ENCODE measurements at regions not wholly inside any gene's neighbourhood (a gene's known extent, or its start where the extent isn't known, plus 50 kb on each side); places are given as distances from the start of the nearest gene placed in this dataset.

DNA sequence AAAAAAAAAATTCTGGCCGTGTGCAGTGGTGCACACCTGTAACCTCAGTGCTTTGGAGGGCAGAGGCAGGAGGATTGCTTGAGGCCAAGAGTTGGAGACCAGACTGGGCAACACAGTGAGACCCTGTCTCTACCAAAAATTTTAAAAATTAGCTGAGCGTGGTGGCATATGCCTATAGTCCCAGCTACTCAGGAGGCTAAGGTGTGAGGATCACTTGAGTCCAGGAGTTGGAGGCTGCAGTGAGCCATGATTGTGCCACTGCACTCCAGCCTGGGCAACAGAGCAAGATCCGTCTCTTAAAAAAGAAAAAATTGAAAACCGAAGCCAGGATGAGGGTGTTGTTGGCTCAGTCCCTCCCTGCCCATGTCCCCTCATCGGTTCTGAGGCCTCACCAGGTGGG lies 55.9 kb upstream of the PAX7 start:
- TF ChIP-seq GABPA (IDR thresholded peaks at IDR 0.05; ENCODE audit: borderline replicate concordance, insufficient read depth, low read length), result no peak
- TF ChIP-seq, protein P1, sequence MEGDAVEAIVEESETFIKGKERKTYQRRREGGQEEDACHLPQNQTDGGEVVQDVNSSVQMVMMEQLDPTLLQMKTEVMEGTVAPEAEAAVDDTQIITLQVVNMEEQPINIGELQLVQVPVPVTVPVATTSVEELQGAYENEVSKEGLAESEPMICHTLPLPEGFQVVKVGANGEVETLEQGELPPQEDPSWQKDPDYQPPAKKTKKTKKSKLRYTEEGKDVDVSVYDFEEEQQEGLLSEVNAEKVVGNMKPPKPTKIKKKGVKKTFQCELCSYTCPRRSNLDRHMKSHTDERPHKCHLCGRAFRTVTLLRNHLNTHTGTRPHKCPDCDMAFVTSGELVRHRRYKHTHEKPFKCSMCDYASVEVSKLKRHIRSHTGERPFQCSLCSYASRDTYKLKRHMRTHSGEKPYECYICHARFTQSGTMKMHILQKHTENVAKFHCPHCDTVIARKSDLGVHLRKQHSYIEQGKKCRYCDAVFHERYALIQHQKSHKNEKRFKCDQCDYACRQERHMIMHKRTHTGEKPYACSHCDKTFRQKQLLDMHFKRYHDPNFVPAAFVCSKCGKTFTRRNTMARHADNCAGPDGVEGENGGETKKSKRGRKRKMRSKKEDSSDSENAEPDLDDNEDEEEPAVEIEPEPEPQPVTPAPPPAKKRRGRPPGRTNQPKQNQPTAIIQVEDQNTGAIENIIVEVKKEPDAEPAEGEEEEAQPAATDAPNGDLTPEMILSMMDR (IDR thresholded peaks at IDR 0.05; ENCODE audit: control extremely low read depth in 1 of 3, insufficient read depth in 1 of 3, low read depth in 1 of 3, low read length in 3 of 3), result no peak
- no peak for TF ChIP-seq TAF1 (IDR thresholded peaks at IDR 0.05; ENCODE audit: low read depth, low read length)
- no peak for TF ChIP-seq JUN (IDR thresholded peaks at IDR 0.05; ENCODE audit: low read depth, low read length)
- no peak for TF ChIP-seq NRF1 (IDR thresholded peaks at IDR 0.05; ENCODE audit: low read depth, low read length)
- TF ChIP-seq KDM5A (IDR thresholded peaks at IDR 0.05; ENCODE audit: low read length), result no peak
- no peak for TF ChIP-seq SIN3A (conservative IDR thresholded peaks at IDR 0.05 in 1 of 2, IDR thresholded peaks at IDR 0.05 in 1 of 2; ENCODE audit: low read depth in 1 of 2, low read length in 2 of 2)
- TF ChIP-seq CHD2 (IDR thresholded peaks at IDR 0.05; ENCODE audit: low read length), result no peak
